Liver (tissue), 8 donors: ENCODE measurements at regions not wholly inside any gene's neighbourhood (a gene's known extent, or its start where the extent isn't known, plus 50 kb on each side); places are given as distances from the start of the nearest gene placed in this dataset.

Experiments used
- DNase-seq: peaks from one replicate; pipeline ENCODE4 v3.0.0-alpha.2; 2017; ENCODE audit warnings: low spot score
- H3K27ac ChIP-seq, 2 donors: one replicate each; pipeline ENCODE4 v1.7.0; 2013; ENCODE audit warnings: inconsistent platforms in 2 of 2, low read length in 2 of 2, control low read depth in 1 of 2, low read depth in 1 of 2, mild to moderate bottlenecking in 1 of 2
- H3K27me3 ChIP-seq, 4 donors: one replicate each; pipeline versions ENCODE4 v1.6.1 to v1.7.0; 2013; ENCODE audit warnings: low read length in 3 of 4, inconsistent platforms in 1 of 4, mild to moderate bottlenecking in 1 of 4, moderate library complexity in 1 of 4; ENCODE audit not compliant: control insufficient read depth in 4 of 4, insufficient read depth in 4 of 4
- H3K36me3 ChIP-seq, 4 donors: one replicate each; pipeline versions ENCODE4 v1.6.1 to v1.7.0; 2013; ENCODE audit warnings: low read length in 3 of 4, mild to moderate bottlenecking in 3 of 4, low read depth in 1 of 4, moderate library complexity in 1 of 4; ENCODE audit not compliant: control insufficient read depth in 4 of 4, insufficient read depth in 3 of 4
- H3K4me1 ChIP-seq, 4 donors: one replicate each; pipeline versions ENCODE4 v1.6.1 to v1.7.0; 2013; ENCODE audit warnings: low read length in 3 of 4, mild to moderate bottlenecking in 3 of 4, moderate library complexity in 1 of 4; ENCODE audit not compliant: control insufficient read depth in 4 of 4, insufficient read depth in 4 of 4
- H3K4me3 ChIP-seq, 3 donors: one replicate each; pipeline versions ENCODE4 v1.6.1 to v1.7.0; 2013; ENCODE audit warnings: low read length in 3 of 3, control low read depth in 1 of 3, low read depth in 1 of 3, mild to moderate bottlenecking in 1 of 3
- H3K9ac ChIP-seq, 2 donors: one replicate each; pipeline ENCODE4 v1.7.0; 2013; ENCODE audit warnings: low read length in 2 of 2, mild to moderate bottlenecking in 2 of 2, moderate library complexity in 2 of 2, control low read depth in 1 of 2, low read depth in 1 of 2
- H3K9me3 ChIP-seq, 4 donors: one replicate each; pipeline versions ENCODE4 v1.6.1 to v1.7.0; 2013; ENCODE audit warnings: low read length in 3 of 4; ENCODE audit not compliant: control insufficient read depth in 4 of 4
- CTCF ChIP-seq: fragments of 150-350 bp; IDR thresholded peaks from 2 replicates; pipeline ENCODE4 v1.5.1; 2017; ENCODE audit warnings: improper control_type of control experiment, low read depth, low read length; ENCODE audit not compliant: missing input control
- HNF4G ChIP-seq: IDR thresholded peaks from 2 replicates; pipeline ENCODE4 v1.6.1; 2016; ENCODE audit warnings: antibody characterized with exemption
- JUND ChIP-seq, 2 donors: IDR thresholded peaks; 2 replicates each; pipeline ENCODE4 v1.6.1; 2016; ENCODE audit warnings: antibody characterized with exemption in 2 of 2
- NR2F2 ChIP-seq: IDR thresholded peaks from 2 replicates; pipeline ENCODE4 v1.6.1; 2016; ENCODE audit warnings: antibody characterized with exemption
- REST ChIP-seq: IDR thresholded peaks from 2 replicates; pipeline ENCODE4 v1.6.1; 2016; ENCODE audit warnings: antibody characterized with exemption, mild to moderate bottlenecking
- ZBTB33 ChIP-seq: IDR thresholded peaks from 2 replicates; pipeline ENCODE4 v1.6.1; 2016; ENCODE audit warnings: antibody characterized with exemption
- WGBS: extraction: QIAGEN DNeasy Blood & Tissue Kit; methylation state at CpG from one replicate; pipeline ENCODE4 v1.1.7; 2013; 5-methylcytosine and 5-hydroxymethylcytosine counted together
- donor health status: healthy.
- donor health status: healthy.
- donor health status: healthy.
- donor health status: healthy.
- donor health status: healthy.

DNA sequence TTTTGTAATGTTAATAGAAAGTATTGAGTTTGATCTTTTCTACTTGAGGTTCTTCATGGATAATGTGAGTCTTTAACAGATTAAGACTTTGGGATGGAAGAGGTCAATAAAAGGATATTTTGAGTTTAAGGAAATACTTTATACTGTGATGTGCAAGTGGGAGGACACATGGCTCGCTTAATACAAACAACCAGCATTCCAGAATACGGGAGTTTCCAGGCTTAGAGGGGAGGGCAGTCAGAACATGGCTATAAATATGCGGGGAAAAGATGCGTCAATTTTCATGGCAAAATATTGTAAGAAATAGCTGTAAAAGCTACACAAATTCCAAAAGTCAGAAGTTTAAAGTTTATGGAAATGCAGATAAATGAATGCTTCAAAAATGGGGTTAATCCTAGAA, 192.3 kb downstream of the AASDH start:
- DNase-seq = no peak
- H3K4me3 ChIP-seq = no peak overlapping the region
- 84% methylated on average over 4 of the region's 4 CpGs for WGBS

More for the DNA sequence above, 192.3 kb downstream of the AASDH start:
- H3K36me3 ChIP-seq = no peaks in the 10 kb centered on the region
- peaks cover 0 to 3% (median 0%) of the 10 kb centered on the region in 4 donors for H3K9me3 ChIP-seq
- TF ChIP-seq HNF4G (no peak), REST (no peak), ZBTB33 (no peak), JUND (IDR thresholded peaks at IDR 0.05) (peak in 1 of 2 donors; percentile 10), NR2F2 (peak; percentile 11), CTCF (no peak)
- no peaks in the 10 kb centered on the region for H3K27me3 ChIP-seq
- no peak overlapping the region for H3K27ac ChIP-seq
- no peaks in the 10 kb centered on the region for H3K4me1 ChIP-seq
- no peak overlapping the region for H3K9ac ChIP-seq
